Subcutaneous abdominal adipose tissue (tissue), 5 donors: ENCODE measurements at regions not wholly inside any gene's neighbourhood (a gene's known extent, or its start where the extent isn't known, plus 50 kb on each side); places are given as distances from the start of the nearest gene placed in this dataset.

Source experiments
- H3K27ac ChIP-seq: one replicate; pipeline ENCODE4 v1.7.0; 2013; ENCODE audit warnings: low read depth, mild to moderate bottlenecking, inconsistent platforms, low read length, moderate library complexity
- H3K27me3 ChIP-seq, 5 donors: one replicate each; pipeline ENCODE4 v1.7.0; 2013; ENCODE audit warnings: low read length in 5 of 5, inconsistent platforms in 1 of 5; ENCODE audit not compliant: control insufficient read depth in 5 of 5, insufficient read depth in 4 of 5
- H3K36me3 ChIP-seq, 5 donors: one replicate each; pipeline ENCODE4 v1.7.0; 2013; ENCODE audit warnings: low read length in 5 of 5; ENCODE audit not compliant: control insufficient read depth in 5 of 5, insufficient read depth in 5 of 5
- H3K4me1 ChIP-seq, 5 donors: one replicate each; pipeline ENCODE4 v1.7.0; 2013; ENCODE audit warnings: low read length in 5 of 5, mild to moderate bottlenecking in 3 of 5, moderate library complexity in 1 of 5; ENCODE audit not compliant: control insufficient read depth in 5 of 5, insufficient read depth in 5 of 5
- H3K4me3 ChIP-seq, 5 donors: one replicate each; pipeline ENCODE4 v1.7.0; 2013; ENCODE audit warnings: low read length in 5 of 5, low read depth in 1 of 5
- H3K9ac ChIP-seq, 5 donors: one replicate each; pipeline ENCODE4 v1.7.0; 2013; ENCODE audit warnings: low read length in 5 of 5, mild to moderate bottlenecking in 4 of 5, moderate library complexity in 3 of 5
- H3K9me3 ChIP-seq, 5 donors: one replicate each; pipeline ENCODE4 v1.7.0; 2013; ENCODE audit warnings: low read length in 5 of 5; ENCODE audit not compliant: control insufficient read depth in 5 of 5
- donor health status: healthy.
- donor health status: healthy.
- donor health status: healthy.
- donor health status: healthy.
- donor health status: healthy.

GRCh38 chr12:105992849-105993740 lies 145.7 kb downstream of the NUAK1 start:
- H3K27me3 ChIP-seq: no peaks in the 10 kb centered on the region
- no peak overlapping the region for H3K4me3 ChIP-seq
- H3K9ac ChIP-seq: no peak overlapping the region
- no peak overlapping the region for H3K27ac ChIP-seq
- peaks cover 0 to 8% (median 4%) of the 10 kb centered on the region in 5 donors for H3K4me1 ChIP-seq
- no peaks in the 10 kb centered on the region for H3K9me3 ChIP-seq
- no peaks in the 10 kb centered on the region for H3K36me3 ChIP-seq

GRCh38 chr12:105993766-105994555 lies 144.8 kb downstream of the NUAK1 start:
- Histone ChIP-seq H3K27ac (no peak overlapping the region), H3K4me1 (peaks cover 0 to 8% (median 4%) of the 10 kb centered on the region in 5 donors), H3K9me3 (no peaks in the 10 kb centered on the region), H3K4me3 (no peak overlapping the region), H3K27me3 (no peaks in the 10 kb centered on the region), H3K36me3 (no peaks in the 10 kb centered on the region), H3K9ac (no peak overlapping the region)

- H3K36me3 ChIP-seq: no peaks in the 10 kb centered on the region
- H3K4me3 ChIP-seq: no peak overlapping the region
- peaks cover 0 to 8% (median 4%) of the 10 kb centered on the region in 5 donors for H3K4me1 ChIP-seq
- H3K9me3 ChIP-seq: no peaks in the 10 kb centered on the region
- H3K27ac ChIP-seq: no peak overlapping the region
- no peaks in the 10 kb centered on the region for H3K27me3 ChIP-seq
- H3K9ac ChIP-seq: no peak overlapping the region
These were observed 142.8 kb downstream of the NUAK1 start for GRCh38 chr12:105995961-105996431.

- peaks cover 0 to 8% (median 0%) of the 10 kb centered on the region in 5 donors for H3K4me1 ChIP-seq
- no peak overlapping the region for H3K27ac ChIP-seq
- H3K4me3 ChIP-seq: no peak overlapping the region
- H3K9ac ChIP-seq: no peak overlapping the region
- H3K27me3 ChIP-seq: no peaks in the 10 kb centered on the region
- no peaks in the 10 kb centered on the region for H3K9me3 ChIP-seq
- H3K36me3 ChIP-seq: no peaks in the 10 kb centered on the region
These were observed 140.2 kb downstream of the NUAK1 start for GRCh38 chr12:105998561-105998960.

GRCh38 chr12:106000382-106001104 lies 138.2 kb downstream of the NUAK1 start:
- no peaks in the 10 kb centered on the region for H3K9me3 ChIP-seq
- peaks cover 0 to 2% (median 0%) of the 10 kb centered on the region in 5 donors for H3K36me3 ChIP-seq
- H3K27me3 ChIP-seq: no peaks in the 10 kb centered on the region
- no peak overlapping the region for H3K27ac ChIP-seq
- H3K9ac ChIP-seq: no peak overlapping the region
- H3K4me3 ChIP-seq: no peak overlapping the region
- H3K4me1 ChIP-seq: peaks cover 0 to 6% (median 0%) of the 10 kb centered on the region in 5 donors

- no peak overlapping the region for H3K27ac ChIP-seq
- peaks cover 0 to 2% (median 0%) of the 10 kb centered on the region in 5 donors for H3K36me3 ChIP-seq
- no peaks in the 10 kb centered on the region for H3K9me3 ChIP-seq
- no peak overlapping the region for H3K4me3 ChIP-seq
- no peak overlapping the region for H3K9ac ChIP-seq
- H3K4me1 ChIP-seq: no peaks in the 10 kb centered on the region
- H3K27me3 ChIP-seq: no peaks in the 10 kb centered on the region
These were observed 137.5 kb downstream of the NUAK1 start for GRCh38 chr12:106001105-106001836.

- Histone ChIP-seq H3K9me3 (no peaks in the 10 kb centered on the region), H3K27me3 (no peaks in the 10 kb centered on the region), H3K9ac (no peak overlapping the region), H3K36me3 (peaks cover 0 to 2% (median 0%) of the 10 kb centered on the region in 5 donors), H3K4me1 (no peaks in the 10 kb centered on the region), H3K27ac (no peak overlapping the region), H3K4me3 (no peak overlapping the region)
These were observed 136.9 kb downstream of the NUAK1 start for GRCh38 chr12:106001837-106002218.

GRCh38 chr12:106003297-106003696 lies 135.5 kb downstream of the NUAK1 start:
- Histone ChIP-seq H3K27ac (no peak overlapping the region), H3K4me1 (no peaks in the 10 kb centered on the region), H3K9me3 (no peaks in the 10 kb centered on the region)

GRCh38 chr12:106004289-106004688 lies 134.5 kb downstream of the NUAK1 start:
- no peaks in the 10 kb centered on the region for H3K4me1 ChIP-seq
- H3K4me3 ChIP-seq: no peak overlapping the region

More at GRCh38 chr12:106003297-106003696, 135.5 kb downstream of the NUAK1 start:
- H3K9ac ChIP-seq: no peak overlapping the region
- H3K4me3 ChIP-seq: no peak overlapping the region
- H3K27me3 ChIP-seq: no peaks in the 10 kb centered on the region
- peaks cover 0 to 2% (median 0%) of the 10 kb centered on the region in 5 donors for H3K36me3 ChIP-seq

More at GRCh38 chr12:106004289-106004688, 134.5 kb downstream of the NUAK1 start:
- Histone ChIP-seq H3K9me3 (no peaks in the 10 kb centered on the region), H3K27ac (no peak overlapping the region), H3K9ac (no peak overlapping the region), H3K27me3 (no peaks in the 10 kb centered on the region), H3K36me3 (peaks cover 0 to 2% (median 0%) of the 10 kb centered on the region in 5 donors)
